ENCODE measurements at regions not wholly inside any gene's neighbourhood (a gene's known extent, or its start where the extent isn't known, plus 50 kb on each side); places are given as distances from the start of the nearest gene placed in this dataset.

DNA sequence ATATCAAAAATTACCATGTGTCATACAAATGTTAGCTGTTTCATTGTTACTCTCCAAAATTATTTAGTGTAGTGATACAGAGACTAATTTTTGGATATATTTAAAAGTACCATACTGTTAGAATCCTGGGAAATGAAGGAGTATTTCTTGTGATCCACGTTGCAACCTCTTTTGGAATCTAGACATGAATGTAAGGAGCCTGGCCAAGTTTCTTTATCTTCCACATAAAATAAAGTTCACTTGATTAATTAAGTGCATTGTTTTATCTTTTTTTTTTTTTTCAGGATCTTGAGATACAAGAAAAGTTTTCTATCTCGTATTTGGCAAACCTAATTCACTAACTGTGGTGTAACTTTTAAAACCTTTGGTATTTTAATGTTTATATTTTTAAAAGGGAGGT lies 270.7 kb downstream of the SOX4 start:
- TF ChIP-seq CTCF (IDR thresholded peaks at IDR 0.05) = no peak
- TF ChIP-seq EP300 (IDR thresholded peaks at IDR 0.05) = no peak
- TF ChIP-seq KDM1A (IDR thresholded peaks at IDR 0.05; ENCODE audit: low read depth) = no peak
- TF ChIP-seq CHD2 (IDR thresholded peaks at IDR 0.05; ENCODE audit: low read length, partially characterized antibody) = no peak
- TF ChIP-seq RFX5 (IDR thresholded peaks at IDR 0.05) = no peak
- TF ChIP-seq ESRRA (IDR thresholded peaks at IDR 0.05; ENCODE audit: borderline replicate concordance, low read length) = no peak
- no peak for TF ChIP-seq GATA3 (IDR thresholded peaks at IDR 0.05; ENCODE audit: borderline replicate concordance)
- no peak for TF ChIP-seq HDAC2 (IDR thresholded peaks at IDR 0.05)
- no peak for TF ChIP-seq RCOR1 (IDR thresholded peaks at IDR 0.05; ENCODE audit: low read depth, low read length)
- no peak for TF ChIP-seq POLR2A (IDR thresholded peaks at IDR 0.05; ENCODE audit: low read length)
- no peak for TF ChIP-seq EHF (CRISPR knock-in tag; IDR thresholded peaks at IDR 0.05)
- TF ChIP-seq POLR2AphosphoS2 (conservative IDR thresholded peaks at IDR 0.05; ENCODE audit: low read length) = no peak
- no peak for TF ChIP-seq ZFP36 (IDR thresholded peaks at IDR 0.05; ENCODE audit: borderline replicate concordance, partially characterized antibody)

All from A549 (cell line).